SU-DHL-6 (cell line): ENCODE measurements at regions not wholly inside any gene's neighbourhood (a gene's known extent, or its start where the extent isn't known, plus 50 kb on each side); places are given as distances from the start of the nearest gene placed in this dataset.

Source experiments
- H2AFZ ChIP-seq: fragments of 200-600 bp; sonication (generic); 2 replicates; pipeline ENCODE4 v1.6.1; 2014; ENCODE audit warnings: low read depth, mild to moderate bottlenecking, moderate library complexity, mixed read lengths, antibody characterized with exemption, low read length; ENCODE audit not compliant: severe bottlenecking
- H3F3A ChIP-seq: fragments of 200-600 bp; shearing (Covaris generic); 2 replicates; pipeline ENCODE4 v1.6.0; 2016; ENCODE audit warnings: antibody characterized with exemption, mild to moderate bottlenecking; ENCODE audit not compliant: insufficient read depth
- H3K27ac ChIP-seq: fragments of 200-600 bp; sonication (generic); 2 replicates; pipeline ENCODE4 v1.5.1; 2016; ENCODE audit warnings: low read depth, mild to moderate bottlenecking, low read length, moderate library complexity, mixed read lengths
- H3K27me3 ChIP-seq: fragments of 200-600 bp; sonication (generic), shearing (Covaris generic); 2 replicates; pipeline ENCODE4 v1.6.0; 2014; ENCODE audit warnings: mild to moderate bottlenecking, low read length
- H3K36me3 ChIP-seq: fragments of 200-600 bp; sonication (generic); 2 replicates; pipeline ENCODE4 v1.6.1; 2014; ENCODE audit warnings: mild to moderate bottlenecking, low read length, mixed read lengths
- H3K4me2 ChIP-seq: fragments of 300-600, 200-600 bp; shearing (Covaris generic), sonication (generic); 2 replicates; pipeline ENCODE4 v1.6.0; 2014; ENCODE audit warnings: low read length, low read depth, mild to moderate bottlenecking; ENCODE audit not compliant: poor library complexity, severe bottlenecking
- H3K4me3 ChIP-seq: fragments of 200-600 bp; sonication (generic); 2 replicates; pipeline ENCODE4 v1.5.1; 2014; ENCODE audit warnings: antibody characterized with exemption, low read length, mild to moderate bottlenecking, mixed read lengths; ENCODE audit not compliant: insufficient read depth, poor library complexity, severe bottlenecking
- H3K79me2 ChIP-seq: fragments of 200-600 bp; sonication (generic); 2 replicates; pipeline ENCODE4 v1.6.1; 2014; ENCODE audit warnings: mild to moderate bottlenecking, low read length, moderate library complexity; ENCODE audit not compliant: insufficient read depth
- H3K9ac ChIP-seq: fragments of 200-600 bp; sonication (generic); 2 replicates; pipeline ENCODE4 v1.7.0; 2014; ENCODE audit warnings: mild to moderate bottlenecking, low read length
- H3K9me2 ChIP-seq: fragments of 200-600 bp; sonication (generic); replicated peaks from 2 replicates; pipeline ENCODE4 v1.6.1; 2014; ENCODE audit warnings: low read length; ENCODE audit not compliant: insufficient read depth
- H3K9me3 ChIP-seq: fragments of 200-600 bp; sonication (generic); 2 replicates; pipeline ENCODE4 v1.6.1; 2014; ENCODE audit warnings: low read length, mixed read lengths; ENCODE audit not compliant: insufficient read depth
- H4K20me1 ChIP-seq: fragments of 200-600 bp; sonication (generic); 2 replicates; pipeline ENCODE4 v1.6.1; 2014; ENCODE audit warnings: low read depth, mild to moderate bottlenecking, antibody characterized with exemption, low read length, moderate library complexity, mixed read lengths
- CTCF ChIP-seq: fragments of 200-600 bp; sonication (generic); IDR thresholded peaks from one replicate; pipeline ENCODE4 v1.5.1; 2017; ENCODE audit warnings: antibody characterized with exemption, mild to moderate bottlenecking, low read length, moderate library complexity; ENCODE audit not compliant: insufficient read depth, poor library complexity, severe bottlenecking
- EZH2phosphoT487 ChIP-seq: fragments of 200-600 bp; sonication (generic), shearing (Covaris generic); conservative IDR thresholded peaks from 2 replicates; pipeline ENCODE4 v1.6.1; 2018; ENCODE audit warnings: mild to moderate bottlenecking, antibody characterized with exemption, low read length, moderate library complexity, mixed read lengths

- no peak overlapping the region for H3K4me3 ChIP-seq
- TF ChIP-seq CTCF (no peak), EZH2phosphoT487 (no peak)
- no peaks in the 10 kb centered on the region for H4K20me1 ChIP-seq
- peaks cover 6% of the 10 kb centered on the region; the same call in 1 of the 2 replicates for H3K9me3 ChIP-seq
- no peak overlapping the region for H2AFZ ChIP-seq
- H3K36me3 ChIP-seq, result peaks cover 6% of the 10 kb centered on the region; the same call in 1 of the 2 replicates
- H3F3A ChIP-seq, result peaks cover 7% of the 10 kb centered on the region; the same call in 1 of the 2 replicates
- H3K9ac ChIP-seq, result no peak overlapping the region; the same call in 1 of the 2 replicates
- H3K27ac ChIP-seq, result peak overlapping the region; percentile 64
- no peaks in the 10 kb centered on the region for H3K79me2 ChIP-seq
- peak overlapping the region; percentile 27 for H3K4me2 ChIP-seq
- H3K9me2 ChIP-seq, result no peaks in the 10 kb centered on the region
- H3K27me3 ChIP-seq, result no peaks in the 10 kb centered on the region
Measured at GRCh38 chr1:221804303-221804702, 62.4 kb upstream of the DUSP10 start.

- Histone ChIP-seq H3K36me3 (peaks cover 9% of the 10 kb centered on the region; the same call in 1 of the 2 replicates), H3F3A (peaks cover 7% of the 10 kb centered on the region; the same call in 1 of the 2 replicates), H4K20me1 (no peaks in the 10 kb centered on the region), H2AFZ (peak overlapping the region; percentile 43), H3K9ac (no peak overlapping the region), H3K9me2 (no peaks in the 10 kb centered on the region), H3K4me3 (no peak overlapping the region), H3K27me3 (no peaks in the 10 kb centered on the region), H3K27ac (no peak overlapping the region), H3K4me2 (no peak overlapping the region), H3K79me2 (no peaks in the 10 kb centered on the region), H3K9me3 (peaks cover 8% of the 10 kb centered on the region; the same call in 1 of the 2 replicates)
- no peak for TF ChIP-seq EZH2phosphoT487
- TF ChIP-seq CTCF, result no peak
Measured at GRCh38 chr1:221801773-221802516, 60.1 kb upstream of the DUSP10 start.

GRCh38 chr1:221801251-221801661, 59.4 kb upstream of the DUSP10 start:
- Histone ChIP-seq H3K36me3 (peaks cover 9% of the 10 kb centered on the region; the same call in 1 of the 2 replicates), H3K27me3 (no peaks in the 10 kb centered on the region), H3K27ac (no peak overlapping the region), H3K9me3 (peaks cover 8% of the 10 kb centered on the region; the same call in 1 of the 2 replicates), H3K9ac (no peak overlapping the region), H3K4me2 (no peak overlapping the region), H3K4me3 (no peak overlapping the region), H4K20me1 (no peaks in the 10 kb centered on the region), H3K79me2 (no peaks in the 10 kb centered on the region), H3F3A (0 out of 2 replicates have a peak, but pooled peaks cover 7% of the 10 kb centered on the region), H2AFZ (no peak overlapping the region), H3K9me2 (no peaks in the 10 kb centered on the region)
- no peak for TF ChIP-seq EZH2phosphoT487
- TF ChIP-seq CTCF, result no peak
